A549 (cell line): ENCODE measurements at regions not wholly inside any gene's neighbourhood (a gene's known extent, or its start where the extent isn't known, plus 50 kb on each side); places are given as distances from the start of the nearest gene placed in this dataset.

Experiments used
- ATAC-seq, 2 experiments: fragments of 200-7000 bp in 1 of 2; fragments of >200 bp in 1 of 2; cut with Nextera tagmentation in 1 of 2; cut with Tn5 transposase in 1 of 2; 3 replicates each; pipeline versions ENCODE4 v1.8.0 to v1.9.1; 2018 to 2020; ENCODE audit warnings: mild to moderate bottlenecking in 1 of 2, moderate library complexity in 1 of 2
- CTCF ChIA-PET: fragments of 300-600 bp; sonication (Branson Sonifier 250); formaldehyde crosslinking; extraction: SDS; loops from one replicate; lab custom pipeline; 2021; ENCODE audit warnings: antibody characterized with exemption, inconsistent platforms; lab: Yijun Ruan, JAX
- POLR2A ChIA-PET: fragments of 350-600 bp; formaldehyde crosslinking; extraction: SDS; loops from one replicate; lab custom pipeline; 2021; ENCODE audit warnings: antibody characterized with exemption, inconsistent platforms; lab: Yijun Ruan, JAX
- DNase-seq, 2 experiments: peaks; one replicate each; pipeline versions ENCODE4 v3.0.0 to v3.0.0-alpha.2; 2011 to 2016; ENCODE audit warnings: low read depth in 1 of 2, low spot score in 1 of 2
- FAIRE-seq: peaks from 2 replicates; lab custom pipeline; 2011; peaks lifted over from hg19 to GRCh38; lab: Jason Lieb, UNC
- H3K27ac ChIP-seq, 2 experiments: fragments of >200 bp; sonication (Bioruptor Twin); formaldehyde crosslinking; 3 replicates each; pipeline ENCODE4 v1.5.1; 2016 to 2017
- H3K4me1 ChIP-seq: fragments of >200 bp; sonication (Bioruptor Twin); formaldehyde crosslinking; 3 replicates; pipeline ENCODE4 v1.6.1; 2016
- H3K4me2 ChIP-seq: fragments of >200 bp; sonication (Bioruptor Twin); formaldehyde crosslinking; 3 replicates; pipeline ENCODE4 v1.6.1; 2016
- H3K4me3 ChIP-seq: fragments of >200 bp; sonication (Bioruptor Twin); formaldehyde crosslinking; 3 replicates; pipeline ENCODE4 v1.5.1; 2016
- H3K9me3 ChIP-seq: fragments of >200 bp; sonication (Bioruptor Twin); formaldehyde crosslinking; 3 replicates; pipeline ENCODE4 v1.6.1; 2016
- CHD2 ChIP-seq: fragments of 150-350 bp; IDR thresholded peaks from 2 replicates; pipeline ENCODE4 v1.6.1; 2014; ENCODE audit warnings: low read length; ENCODE audit not compliant: partially characterized antibody
- CHD4 ChIP-seq: fragments of 200-600 bp; sonication (generic); IDR thresholded peaks from 2 replicates; pipeline ENCODE4 v1.6.1; 2016; ENCODE audit warnings: antibody characterized with exemption, mild to moderate bottlenecking, borderline replicate concordance
- EHMT2 ChIP-seq: fragments of 200-600 bp; sonication (generic); IDR thresholded peaks from 2 replicates; pipeline ENCODE4 v1.6.1; 2016; ENCODE audit warnings: antibody characterized with exemption, low read depth, mild to moderate bottlenecking, moderate library complexity
- ESRRA ChIP-seq: fragments of 150-350 bp; IDR thresholded peaks from 2 replicates; pipeline ENCODE4 v1.6.1; 2014; ENCODE audit warnings: mild to moderate bottlenecking, low read length, borderline replicate concordance
- FOSB ChIP-seq: fragments of 250-450 bp; sonication (Bioruptor Pico); IDR thresholded peaks from 2 replicates; pipeline ENCODE4 v1.5.0; 2020; ENCODE audit warnings: mild to moderate bottlenecking, moderate library complexity
- FOSL2 ChIP-seq, 2 experiments: fragments of 450-650 bp in 1 of 2; fragments of >200 bp in 1 of 2; sonication (Bioruptor Twin) in 1 of 2; formaldehyde crosslinking; IDR thresholded peaks; 2 replicates each; pipeline versions ENCODE4 v1.5.0 to v1.6.1; 2016 to 2020; ENCODE audit warnings: mild to moderate bottlenecking in 1 of 2, moderate library complexity in 1 of 2
- FOXS1 ChIP-seq: fragments of 250-450 bp; sonication (Bioruptor Pico); IDR thresholded peaks from 2 replicates; pipeline ENCODE4 v1.5.0; 2020; ENCODE audit warnings: mild to moderate bottlenecking, moderate library complexity
- HEYL ChIP-seq: fragments of 250-450 bp; sonication (Bioruptor Pico); IDR thresholded peaks from 2 replicates; pipeline ENCODE4 v1.8.0; 2021; ENCODE audit warnings: mild to moderate bottlenecking, moderate library complexity
- HOXB13 ChIP-seq: fragments of 250-450 bp; sonication (Bioruptor Pico); IDR thresholded peaks from 2 replicates; pipeline ENCODE4 v1.5.0; 2020; ENCODE audit warnings: low read depth, mild to moderate bottlenecking, moderate library complexity
- JUNB ChIP-seq: fragments of >200 bp; sonication (Bioruptor Twin); formaldehyde crosslinking; IDR thresholded peaks from 2 replicates; pipeline ENCODE4 v1.6.1; 2016
- KDM1A ChIP-seq: fragments of 200-600 bp; sonication (generic); IDR thresholded peaks from 2 replicates; pipeline ENCODE4 v1.6.1; 2016; ENCODE audit warnings: low read depth, mild to moderate bottlenecking
- KDM5A ChIP-seq: fragments of 200-600 bp; sonication (generic); IDR thresholded peaks from 2 replicates; pipeline ENCODE4 v1.6.1; 2016; ENCODE audit warnings: antibody characterized with exemption, mild to moderate bottlenecking
- MAFK ChIP-seq: fragments of 450-650 bp; IDR thresholded peaks from 2 replicates; pipeline ENCODE4 v1.6.1; 2014; ENCODE audit not compliant: partially characterized antibody
- MAZ ChIP-seq: fragments of 150-350 bp; IDR thresholded peaks from 2 replicates; pipeline ENCODE4 v1.6.1; 2014; ENCODE audit warnings: antibody characterized with exemption, low read depth, low read length, borderline replicate concordance
- NPAS2 ChIP-seq: fragments of 250-450 bp; sonication (Bioruptor Pico); IDR thresholded peaks from 2 replicates; pipeline ENCODE4 v1.8.0; 2022; ENCODE audit warnings: mild to moderate bottlenecking, moderate library complexity, borderline replicate concordance
- PHF8 ChIP-seq: fragments of 200-600 bp; sonication (generic); IDR thresholded peaks from 2 replicates; pipeline ENCODE4 v1.6.1; 2016; ENCODE audit warnings: low read depth, mild to moderate bottlenecking, antibody characterized with exemption, moderate library complexity, borderline replicate concordance
- RARB ChIP-seq: fragments of 250-450 bp; sonication (Bioruptor Pico); IDR thresholded peaks from 2 replicates; pipeline ENCODE4 v1.8.0; 2021; ENCODE audit warnings: mild to moderate bottlenecking, moderate library complexity
- RNF2 ChIP-seq: fragments of 200-600 bp; sonication (generic); IDR thresholded peaks from 2 replicates; pipeline ENCODE4 v1.6.1; 2016; ENCODE audit warnings: low read depth, mild to moderate bottlenecking, antibody characterized with exemption, moderate library complexity, borderline replicate concordance
- SREBF2 ChIP-seq: fragments of 450-650 bp; IDR thresholded peaks from 2 replicates; pipeline ENCODE4 v1.6.1; 2014; ENCODE audit warnings: mild to moderate bottlenecking, moderate library complexity
- TP53 ChIP-seq: fragments of 250-450 bp; sonication (Bioruptor Pico); IDR thresholded peaks from 2 replicates; pipeline ENCODE4 v1.5.0; 2021; ENCODE audit warnings: mild to moderate bottlenecking, moderate library complexity
- ZC3H11A ChIP-seq: fragments of 450-650 bp; IDR thresholded peaks from 2 replicates; pipeline ENCODE4 v1.6.1; 2014; ENCODE audit warnings: antibody characterized with exemption, mild to moderate bottlenecking
- ZNF302 ChIP-seq: fragments of 250-450 bp; sonication (Bioruptor Pico); IDR thresholded peaks from 2 replicates; pipeline ENCODE4 v1.9.0; 2021; ENCODE audit warnings: inconsistent platforms, mild to moderate bottlenecking, moderate library complexity
- ZSCAN20 ChIP-seq: fragments of 250-450 bp; sonication (Bioruptor Pico); IDR thresholded peaks from 2 replicates; pipeline ENCODE4 v1.8.0; 2022; ENCODE audit warnings: mild to moderate bottlenecking, moderate library complexity
- WGBS: methylation state at CpG from one replicate; pipeline ENCODE4 v1.1.6; 2017; ENCODE audit errors: missing lambda C conversion rate; 5-methylcytosine and 5-hydroxymethylcytosine counted together
- TF ChIP-seq, protein P1 (sequence below): fragments of >200 bp; sonication (Bioruptor Twin); formaldehyde crosslinking; IDR thresholded peaks from 3 replicates; pipeline ENCODE4 v1.5.1; 2016
- TF ChIP-seq, protein P2 (sequence below): fragments of 250-450 bp; sonication (Bioruptor Pico); IDR thresholded peaks from 2 replicates; pipeline ENCODE4 v1.5.0; 2020; ENCODE audit warnings: low read depth, mild to moderate bottlenecking, moderate library complexity
- TF ChIP-seq, protein P3 (sequence below): fragments of >200 bp; sonication (Bioruptor Twin); formaldehyde crosslinking; IDR thresholded peaks from 3 replicates; pipeline ENCODE4 v1.6.1; 2016

DNA sequence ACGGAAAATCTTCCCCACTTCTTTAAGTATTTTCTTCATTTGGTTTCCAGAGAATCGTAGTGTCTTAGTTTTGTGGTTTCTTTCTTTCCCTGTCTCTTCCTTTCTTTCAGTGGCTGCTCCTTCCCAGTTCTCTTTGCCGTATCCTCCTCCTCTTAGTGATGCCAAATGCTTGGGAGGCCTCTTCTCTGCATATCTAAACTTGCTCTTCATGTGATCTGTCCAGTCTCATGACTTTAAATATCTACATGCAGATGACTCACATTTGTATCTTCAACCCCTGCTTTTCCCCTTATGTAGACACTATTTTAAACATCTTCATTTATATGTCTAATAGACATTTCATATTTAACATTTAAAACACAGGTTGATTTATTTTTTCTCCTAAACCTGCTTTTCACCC is 149.2 kb downstream of the PTCSC3 start:
- CTCF ChIA-PET: no interaction called here
- FAIRE-seq (no peak), ATAC-seq (no peak)

DNA sequence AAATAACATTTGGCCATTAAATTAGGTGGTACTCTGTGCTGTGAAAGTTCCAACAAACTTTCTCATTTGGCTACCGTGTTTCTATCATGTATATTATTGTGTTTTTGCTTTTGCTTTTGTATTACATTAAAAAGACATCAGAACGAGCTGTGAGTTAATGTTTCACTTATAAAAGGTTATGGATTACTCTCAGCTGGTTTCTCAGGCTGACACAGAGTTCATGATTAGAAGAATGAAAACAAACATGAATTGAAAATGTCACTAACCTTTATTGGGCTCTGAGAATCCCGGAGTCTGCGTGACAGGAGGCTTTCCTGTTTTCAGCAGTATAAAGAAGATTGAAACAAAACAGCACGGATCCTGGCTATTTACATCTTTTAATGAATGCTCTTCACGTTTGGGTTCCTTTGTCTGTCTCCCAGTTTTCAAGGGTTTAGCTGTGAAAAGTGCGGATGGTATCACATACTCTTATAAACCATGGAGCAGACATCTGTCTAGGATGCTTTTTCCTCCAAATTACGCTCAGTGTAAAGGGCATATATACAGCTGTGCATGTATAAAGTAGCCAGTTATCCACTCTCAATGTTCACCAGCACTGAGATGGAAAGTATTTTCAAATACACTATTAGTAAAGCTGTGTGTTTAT is 153.6 kb downstream of the PTCSC3 start:
- Histone ChIP-seq H3K4me1 (no peaks in the 10 kb centered on the region), H3K9me3 (no peaks in the 10 kb centered on the region), H3K4me2 (no peak overlapping the region), H3K27ac (no peak overlapping the region), H3K4me3 (no peak overlapping the region)
- no peak for ATAC-seq
- WGBS: 30% methylated on average over 8 of the region's 8 CpGs
- no peak for TF ChIP-seq FOXS1
- no peak for TF ChIP-seq ZC3H11A
- no peak for TF ChIP-seq KDM1A
- TF ChIP-seq JUNB: no peak
- TF ChIP-seq NPAS2 (CRISPR knock-in tag): no peak
- TF ChIP-seq CHD4: no peak
- TF ChIP-seq ESRRA: no peak
- no peak for TF ChIP-seq RARB (CRISPR knock-in tag)
- no peak for TF ChIP-seq RNF2
- no peak for TF ChIP-seq ZNF302 (CRISPR knock-in tag)
- no peak for TF ChIP-seq KDM5A
- TF ChIP-seq, protein P1, sequence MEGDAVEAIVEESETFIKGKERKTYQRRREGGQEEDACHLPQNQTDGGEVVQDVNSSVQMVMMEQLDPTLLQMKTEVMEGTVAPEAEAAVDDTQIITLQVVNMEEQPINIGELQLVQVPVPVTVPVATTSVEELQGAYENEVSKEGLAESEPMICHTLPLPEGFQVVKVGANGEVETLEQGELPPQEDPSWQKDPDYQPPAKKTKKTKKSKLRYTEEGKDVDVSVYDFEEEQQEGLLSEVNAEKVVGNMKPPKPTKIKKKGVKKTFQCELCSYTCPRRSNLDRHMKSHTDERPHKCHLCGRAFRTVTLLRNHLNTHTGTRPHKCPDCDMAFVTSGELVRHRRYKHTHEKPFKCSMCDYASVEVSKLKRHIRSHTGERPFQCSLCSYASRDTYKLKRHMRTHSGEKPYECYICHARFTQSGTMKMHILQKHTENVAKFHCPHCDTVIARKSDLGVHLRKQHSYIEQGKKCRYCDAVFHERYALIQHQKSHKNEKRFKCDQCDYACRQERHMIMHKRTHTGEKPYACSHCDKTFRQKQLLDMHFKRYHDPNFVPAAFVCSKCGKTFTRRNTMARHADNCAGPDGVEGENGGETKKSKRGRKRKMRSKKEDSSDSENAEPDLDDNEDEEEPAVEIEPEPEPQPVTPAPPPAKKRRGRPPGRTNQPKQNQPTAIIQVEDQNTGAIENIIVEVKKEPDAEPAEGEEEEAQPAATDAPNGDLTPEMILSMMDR: no peak
- no peak for TF ChIP-seq FOSB
- TF ChIP-seq EHMT2: no peak
- TF ChIP-seq HOXB13: no peak
- TF ChIP-seq MAZ: no peak
- TF ChIP-seq FOSL2 (IDR thresholded peaks at IDR 0.05): no peak
- no peak for TF ChIP-seq FOSL2 (CRISPR knock-in tag; IDR thresholded peaks at IDR 0.05)
- no peak for TF ChIP-seq PHF8
- POLR2A ChIA-PET: no interaction called here
- no peak for DNase-seq
- FAIRE-seq: no peak
- CTCF ChIA-PET: interaction anchor here (0.5 to 1.2 kb wide), 4 partner anchors 11 to 583 kb away, joined by 3 to 4 read pairs (median 3); no protein-coding TSS in a partner anchor

More for the DNA sequence above, 149.2 kb downstream of the PTCSC3 start:
- Histone ChIP-seq H3K4me1 (no peaks in the 10 kb centered on the region), H3K27ac (no peak overlapping the region), H3K9me3 (no peaks in the 10 kb centered on the region), H3K4me3 (no peak overlapping the region), H3K4me2 (no peak overlapping the region)
- no peak for TF ChIP-seq MAFK
- TF ChIP-seq CHD4: no peak
- TF ChIP-seq, protein P1: no peak
- no peak for TF ChIP-seq ZSCAN20 (CRISPR knock-in tag)
- no peak for TF ChIP-seq SREBF2
- TF ChIP-seq EHMT2: no peak
- TF ChIP-seq, protein P2, sequence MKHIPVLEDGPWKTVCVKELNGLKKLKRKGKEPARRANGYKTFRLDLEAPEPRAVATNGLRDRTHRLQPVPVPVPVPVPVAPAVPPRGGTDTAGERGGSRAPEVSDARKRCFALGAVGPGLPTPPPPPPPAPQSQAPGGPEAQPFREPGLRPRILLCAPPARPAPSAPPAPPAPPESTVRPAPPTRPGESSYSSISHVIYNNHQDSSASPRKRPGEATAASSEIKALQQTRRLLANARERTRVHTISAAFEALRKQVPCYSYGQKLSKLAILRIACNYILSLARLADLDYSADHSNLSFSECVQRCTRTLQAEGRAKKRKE (CRISPR knock-in tag): no peak
- TF ChIP-seq, protein P3, sequence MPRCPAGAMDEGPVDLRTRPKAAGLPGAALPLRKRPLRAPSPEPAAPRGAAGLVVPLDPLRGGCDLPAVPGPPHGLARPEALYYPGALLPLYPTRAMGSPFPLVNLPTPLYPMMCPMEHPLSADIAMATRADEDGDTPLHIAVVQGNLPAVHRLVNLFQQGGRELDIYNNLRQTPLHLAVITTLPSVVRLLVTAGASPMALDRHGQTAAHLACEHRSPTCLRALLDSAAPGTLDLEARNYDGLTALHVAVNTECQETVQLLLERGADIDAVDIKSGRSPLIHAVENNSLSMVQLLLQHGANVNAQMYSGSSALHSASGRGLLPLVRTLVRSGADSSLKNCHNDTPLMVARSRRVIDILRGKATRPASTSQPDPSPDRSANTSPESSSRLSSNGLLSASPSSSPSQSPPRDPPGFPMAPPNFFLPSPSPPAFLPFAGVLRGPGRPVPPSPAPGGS: no peak
- TF ChIP-seq FOSB: no peak
- TF ChIP-seq HEYL (CRISPR knock-in tag): no peak
- TF ChIP-seq NPAS2 (CRISPR knock-in tag): no peak
- no peak for TF ChIP-seq TP53 (CRISPR knock-in tag)
- TF ChIP-seq CHD2: no peak
- POLR2A ChIA-PET: no interaction called here
- 61% methylated on average over 3 of the region's 3 CpGs for WGBS
- no peak for DNase-seq
